NT2/D1 (cell line): ENCODE measurements at regions not wholly inside any gene's neighbourhood (a gene's known extent, or its start where the extent isn't known, plus 50 kb on each side); places are given as distances from the start of the nearest gene placed in this dataset.

Experiments
- DNase-seq: peaks from one replicate; pipeline ENCODE4 v3.0.0-alpha.2; 2011; ENCODE audit warnings: low read depth, low spot score
- H3K27me3 ChIP-seq: 2 replicates; pipeline ENCODE4 v1.6.0; 2011; ENCODE audit warnings: mild to moderate bottlenecking; ENCODE audit not compliant: insufficient read length, insufficient read depth
- H3K36me3 ChIP-seq: 2 replicates; pipeline ENCODE4 v1.6.1; 2011; ENCODE audit warnings: mild to moderate bottlenecking, low read length, mixed read lengths; ENCODE audit not compliant: insufficient read depth, insufficient read length
- H3K4me1 ChIP-seq: 2 replicates; pipeline ENCODE4 v1.5.1; 2011; ENCODE audit not compliant: insufficient read depth, insufficient read length
- H3K4me3 ChIP-seq: 2 replicates; pipeline ENCODE4 v1.5.1; 2011; ENCODE audit warnings: low read depth; ENCODE audit not compliant: insufficient read length
- H3K9ac ChIP-seq: 2 replicates; pipeline ENCODE4 v1.6.0; 2011; ENCODE audit warnings: low read depth; ENCODE audit not compliant: insufficient read length
- H3K9me3 ChIP-seq: 2 replicates; pipeline ENCODE4 v1.5.1; 2011; ENCODE audit warnings: mild to moderate bottlenecking, low read length; ENCODE audit not compliant: insufficient read depth
- SUZ12 ChIP-seq: IDR thresholded peaks from 2 replicates; pipeline ENCODE4 v1.6.1; 2011; ENCODE audit not compliant: insufficient read length, insufficient read depth; ENCODE audit errors: extremely low read depth
- YY1 ChIP-seq: IDR thresholded peaks from 2 replicates; pipeline ENCODE4 v1.6.1; 2011; ENCODE audit not compliant: insufficient read length, insufficient read depth
- ZNF274 ChIP-seq: IDR thresholded peaks from 2 replicates; pipeline ENCODE4 v1.6.1; 2011; ENCODE audit warnings: mild to moderate bottlenecking, low read depth, low read length

DNA sequence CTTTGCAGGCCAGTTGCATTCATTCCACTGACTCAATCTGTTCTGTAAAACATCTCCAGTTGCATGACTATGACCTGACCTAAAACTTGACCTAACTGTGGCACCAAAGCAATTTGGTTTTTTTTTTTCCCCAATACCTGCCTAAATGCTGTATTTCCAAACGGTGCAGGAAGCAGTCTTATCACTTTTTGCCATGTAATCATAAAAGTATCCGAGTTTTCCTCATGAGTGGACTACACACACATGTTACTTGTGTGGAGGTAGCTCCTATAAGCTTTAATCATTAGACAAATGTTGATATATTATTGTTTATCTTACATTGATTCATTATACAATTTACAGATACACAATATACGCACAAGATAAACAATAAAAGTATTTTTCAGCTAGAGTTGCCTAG lies 373.7 kb downstream of the BTBD3 start:
- no peaks in the 10 kb centered on the region for H3K36me3 ChIP-seq
- TF ChIP-seq SUZ12 (no peak), ZNF274 (no peak), YY1 (no peak)
- H3K9ac ChIP-seq = no peak overlapping the region
- H3K4me1 ChIP-seq = no peaks in the 10 kb centered on the region
- no peak overlapping the region for H3K4me3 ChIP-seq
- no peak for DNase-seq
- no peaks in the 10 kb centered on the region; the same call in 1 of the 2 replicates for H3K9me3 ChIP-seq
- H3K27me3 ChIP-seq = no peaks in the 10 kb centered on the region

DNA sequence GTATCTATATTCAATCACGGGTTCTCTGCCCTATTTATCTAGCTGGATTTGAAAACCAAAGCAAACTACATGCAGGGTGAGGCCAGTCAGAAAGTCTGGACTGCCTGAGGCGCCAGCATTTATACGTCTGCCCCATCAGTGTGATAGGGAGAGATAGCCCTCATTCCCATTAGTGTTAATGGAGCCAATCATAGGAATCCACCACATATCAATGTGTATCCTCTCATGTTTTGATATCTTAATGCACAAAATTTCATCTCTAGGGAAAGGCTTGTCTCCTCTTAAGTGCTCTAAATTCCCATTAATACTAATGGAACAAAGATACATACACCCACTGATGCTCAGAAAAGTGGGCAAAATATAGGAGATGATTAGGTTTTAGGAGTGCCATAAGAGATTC lies 376.2 kb downstream of the BTBD3 start:
- DNase-seq = no peak
- Histone ChIP-seq H3K4me1 (no peaks in the 10 kb centered on the region), H3K9me3 (no peaks in the 10 kb centered on the region; the same call in 1 of the 2 replicates), H3K9ac (no peak overlapping the region), H3K27me3 (no peaks in the 10 kb centered on the region), H3K4me3 (no peak overlapping the region), H3K36me3 (no peaks in the 10 kb centered on the region)
- no peak for TF ChIP-seq YY1
- no peak for TF ChIP-seq ZNF274
- TF ChIP-seq SUZ12 = no peak

DNA sequence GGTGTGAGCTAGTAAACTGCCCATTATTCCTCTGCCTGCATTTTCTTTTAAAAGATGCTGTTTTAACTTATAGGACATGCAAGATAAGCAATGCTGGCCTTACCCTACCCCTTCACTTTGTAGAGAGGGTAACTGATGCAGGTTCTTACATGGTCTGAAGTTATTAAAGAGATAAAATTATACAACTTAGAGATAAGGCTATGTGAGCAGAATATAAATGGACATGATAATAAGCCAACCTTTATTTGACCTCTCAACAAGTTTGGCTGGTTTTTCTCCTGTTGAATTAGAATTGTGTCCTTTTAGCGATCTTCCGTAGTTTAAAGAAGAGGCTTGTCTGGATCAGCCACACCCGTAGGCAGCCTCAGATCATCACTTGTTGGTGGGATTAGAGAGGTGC lies 377.0 kb downstream of the BTBD3 start:
- no peaks in the 10 kb centered on the region; the same call in 1 of the 2 replicates for H3K9me3 ChIP-seq
- no peak for DNase-seq
- TF ChIP-seq ZNF274 (no peak), YY1 (no peak), SUZ12 (no peak)
- H3K9ac ChIP-seq = no peak overlapping the region
- no peaks in the 10 kb centered on the region for H3K4me1 ChIP-seq
- no peaks in the 10 kb centered on the region for H3K36me3 ChIP-seq
- H3K27me3 ChIP-seq = no peaks in the 10 kb centered on the region
- no peak overlapping the region for H3K4me3 ChIP-seq

DNA sequence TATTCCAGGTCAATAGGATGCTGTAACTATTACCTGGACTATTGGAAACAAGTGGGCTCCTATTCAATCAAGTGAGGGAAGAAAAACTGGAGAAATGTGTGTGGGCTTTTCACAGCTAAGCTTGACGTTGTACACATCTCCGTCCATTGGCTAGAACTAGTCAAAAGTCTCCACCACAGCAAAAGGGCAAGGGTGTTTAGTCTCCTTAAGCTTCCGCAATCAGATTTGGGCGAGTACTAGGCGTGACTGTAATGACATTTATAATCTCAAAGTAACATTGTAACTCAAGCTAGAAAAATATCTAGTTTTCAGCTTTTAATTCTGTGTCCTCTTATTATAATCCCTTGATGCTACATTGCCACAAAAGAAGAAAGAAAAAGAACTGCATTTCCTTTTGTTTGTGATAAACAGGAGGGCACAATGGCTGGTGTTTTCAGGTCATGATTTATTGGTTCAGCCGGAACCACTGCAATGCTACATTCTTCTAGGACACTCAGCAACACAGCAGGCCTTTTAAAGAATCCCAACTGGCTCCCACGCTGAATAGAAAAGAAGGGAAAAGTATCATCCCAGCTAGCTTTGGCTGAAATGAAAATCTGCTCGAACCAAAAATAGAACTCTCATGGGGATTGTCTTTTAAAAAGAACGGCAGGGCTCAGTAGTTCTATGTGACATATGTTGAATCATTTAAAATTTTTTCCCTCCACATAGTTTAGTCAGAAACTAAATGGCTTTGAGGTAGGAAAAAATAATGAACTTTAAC lies 387.7 kb downstream of the BTBD3 start:
- H3K9ac ChIP-seq = no peak overlapping the region
- no peak for TF ChIP-seq YY1
- no peak for TF ChIP-seq SUZ12
- no peak for TF ChIP-seq ZNF274
- DNase-seq = no peak
- H3K4me3 ChIP-seq = no peak overlapping the region
- no peaks in the 10 kb centered on the region; the same call in 1 of the 2 replicates for H3K9me3 ChIP-seq
- no peaks in the 10 kb centered on the region for H3K27me3 ChIP-seq
- H3K36me3 ChIP-seq = no peaks in the 10 kb centered on the region
- H3K4me1 ChIP-seq = no peaks in the 10 kb centered on the region

DNA sequence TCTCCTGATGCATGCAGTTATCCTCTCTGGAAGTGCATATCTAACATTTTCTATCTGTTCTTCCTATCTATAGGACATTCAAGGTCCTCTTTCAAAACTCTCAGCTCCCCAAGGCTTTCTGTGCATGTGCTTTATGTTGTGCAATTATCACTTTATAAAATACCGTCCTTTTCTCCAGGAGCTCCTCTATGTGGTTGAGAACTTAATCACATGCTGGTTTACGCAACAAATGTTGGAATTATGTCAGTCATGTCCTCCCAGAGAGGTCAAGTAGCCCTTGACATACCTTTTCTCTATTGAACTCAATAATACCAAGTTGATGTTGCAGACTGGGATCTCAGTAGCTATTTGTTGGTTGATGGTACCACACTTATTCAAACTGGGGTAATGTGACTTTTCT lies 388.4 kb downstream of the BTBD3 start:
- H3K27me3 ChIP-seq = no peaks in the 10 kb centered on the region
- no peak overlapping the region for H3K9ac ChIP-seq
- no peaks in the 10 kb centered on the region; the same call in 1 of the 2 replicates for H3K9me3 ChIP-seq
- H3K36me3 ChIP-seq = no peaks in the 10 kb centered on the region
- DNase-seq = no peak
- H3K4me3 ChIP-seq = no peak overlapping the region
- no peaks in the 10 kb centered on the region for H3K4me1 ChIP-seq
- no peak for TF ChIP-seq SUZ12
- no peak for TF ChIP-seq ZNF274
- no peak for TF ChIP-seq YY1

DNA sequence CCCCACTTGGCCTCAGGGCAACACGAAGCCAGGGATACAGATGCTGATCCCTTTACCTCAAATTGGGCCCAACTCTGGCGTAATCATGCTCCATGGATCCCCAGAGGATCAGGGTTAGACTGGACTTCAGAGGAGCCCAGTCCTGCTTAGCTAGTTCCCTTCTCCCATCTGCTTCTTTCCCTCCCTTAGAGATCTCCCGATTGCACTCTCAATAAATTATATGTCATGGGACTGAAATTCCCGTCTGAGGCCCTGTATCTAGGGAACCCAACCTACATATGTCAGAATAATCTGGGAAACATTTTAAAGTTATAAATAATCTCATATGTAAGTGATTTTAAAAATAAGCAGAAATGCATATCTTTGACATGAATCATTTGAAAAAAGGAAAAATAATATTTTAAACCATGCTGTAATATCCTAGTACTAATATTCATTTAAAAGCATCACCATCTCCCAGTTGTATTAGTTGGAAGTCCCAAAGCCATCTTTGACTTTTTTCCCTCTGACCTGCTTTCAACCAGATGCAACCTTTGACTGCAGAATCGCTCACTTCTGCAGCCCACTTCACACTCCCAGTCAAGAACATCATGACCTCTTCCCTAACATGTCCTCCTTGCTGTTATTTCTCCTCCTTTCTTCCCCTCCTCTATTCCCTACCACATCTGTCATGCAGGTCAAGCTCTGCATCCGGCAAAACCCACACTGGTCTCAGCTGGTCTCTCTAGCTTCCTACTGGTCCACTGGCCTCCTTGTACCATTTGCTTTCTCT lies 393.6 kb downstream of the BTBD3 start:
- H3K4me3 ChIP-seq = no peak overlapping the region
- no peak overlapping the region for H3K9ac ChIP-seq
- no peaks in the 10 kb centered on the region for H3K4me1 ChIP-seq
- DNase-seq = no peak
- no peaks in the 10 kb centered on the region for H3K36me3 ChIP-seq
- TF ChIP-seq YY1 (no peak), SUZ12 (no peak), ZNF274 (no peak)
- no peaks in the 10 kb centered on the region for H3K9me3 ChIP-seq
- H3K27me3 ChIP-seq = no peaks in the 10 kb centered on the region

DNA sequence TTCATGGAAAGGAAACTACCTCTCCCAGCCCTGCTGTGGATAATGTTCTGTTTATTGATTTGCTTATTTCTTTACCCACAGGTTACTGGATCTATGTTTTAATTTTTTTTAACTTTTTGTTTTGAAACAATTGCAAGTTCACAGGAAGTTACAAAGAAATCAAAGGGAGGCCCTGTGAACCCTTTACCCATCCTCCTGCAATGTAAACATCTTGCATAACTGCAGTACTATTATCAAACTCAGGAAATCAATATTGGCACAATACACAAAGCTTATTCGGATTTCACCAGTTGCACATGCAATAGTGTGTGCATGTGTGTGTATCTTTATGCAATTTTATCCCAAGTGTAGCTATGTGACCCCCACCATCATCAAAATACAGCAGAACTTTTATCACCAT lies 398.0 kb downstream of the BTBD3 start:
- Histone ChIP-seq H3K4me3 (no peak overlapping the region), H3K4me1 (no peaks in the 10 kb centered on the region), H3K9me3 (no peaks in the 10 kb centered on the region), H3K36me3 (no peaks in the 10 kb centered on the region), H3K9ac (no peak overlapping the region), H3K27me3 (no peaks in the 10 kb centered on the region)
- no peak for DNase-seq
- TF ChIP-seq YY1 (no peak), ZNF274 (no peak)
